Kidney epithelial cell (primary cell): ENCODE measurements at regions not wholly inside any gene's neighbourhood (a gene's known extent, or its start where the extent isn't known, plus 50 kb on each side); places are given as distances from the start of the nearest gene placed in this dataset.
"Not testable (repeated sequence)": the region's sequence is repeated elsewhere in the genome, so short reads cannot be mapped to it uniquely, and the experiment has no call there.

Experiments used
- DNase-seq: peaks from one replicate; pipeline ENCODE4 v3.0.0-alpha.2; 2010; ENCODE audit warnings: low read depth
- H3K27me3 ChIP-seq: 2 replicates; pipeline ENCODE4 v1.6.0; 2011; ENCODE audit warnings: low read length; ENCODE audit not compliant: control insufficient read depth, insufficient read depth
- H3K36me3 ChIP-seq: 2 replicates; pipeline ENCODE4 v1.5.1; 2011; ENCODE audit warnings: low read length; ENCODE audit not compliant: control insufficient read depth, insufficient read depth
- H3K4me3 ChIP-seq: 2 replicates; pipeline ENCODE4 v1.5.1; 2011; ENCODE audit warnings: low read depth, mild to moderate bottlenecking, control low read depth, low read length
- CTCF ChIP-seq: IDR thresholded peaks from 2 replicates; pipeline ENCODE4 v1.5.1; 2011; ENCODE audit warnings: mild to moderate bottlenecking, moderate library complexity, low read length, control low read depth, inconsistent platforms; ENCODE audit not compliant: insufficient read depth, poor library complexity, severe bottlenecking

DNA sequence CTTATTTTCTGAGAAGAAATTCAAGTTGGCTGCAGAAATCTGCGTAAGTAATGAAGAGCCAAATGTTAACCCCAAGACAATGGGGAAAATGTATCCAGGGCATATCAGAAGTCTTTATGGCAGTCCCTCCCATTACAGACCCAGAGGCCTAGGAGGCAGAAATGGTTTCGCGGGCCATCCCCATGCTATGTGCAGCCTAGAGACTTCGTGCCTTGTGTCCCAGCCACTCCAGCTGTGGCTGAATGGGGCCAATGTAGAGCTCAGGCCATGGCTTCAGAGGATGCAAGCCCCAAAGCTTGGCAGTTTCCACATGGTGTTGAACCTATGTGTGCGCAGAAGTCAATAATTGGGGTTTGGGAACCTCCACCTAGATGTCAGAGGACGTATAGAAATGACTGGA, 131.9 kb downstream of the GPR37 start:
- H3K4me3 ChIP-seq, result no peak overlapping the region
- no peaks in the 10 kb centered on the region for H3K36me3 ChIP-seq
- no peaks in the 10 kb centered on the region for H3K27me3 ChIP-seq
- no peak for DNase-seq
- no peak for TF ChIP-seq CTCF

GRCh38 chr7:124630395-124630794, 135.2 kb downstream of the GPR37 start:
- no peaks in the 10 kb centered on the region for H3K27me3 ChIP-seq
- H3K4me3 ChIP-seq, result no peak overlapping the region
- H3K36me3 ChIP-seq, result no peaks in the 10 kb centered on the region
- no peak for DNase-seq
- TF ChIP-seq CTCF, result no peak

DNA sequence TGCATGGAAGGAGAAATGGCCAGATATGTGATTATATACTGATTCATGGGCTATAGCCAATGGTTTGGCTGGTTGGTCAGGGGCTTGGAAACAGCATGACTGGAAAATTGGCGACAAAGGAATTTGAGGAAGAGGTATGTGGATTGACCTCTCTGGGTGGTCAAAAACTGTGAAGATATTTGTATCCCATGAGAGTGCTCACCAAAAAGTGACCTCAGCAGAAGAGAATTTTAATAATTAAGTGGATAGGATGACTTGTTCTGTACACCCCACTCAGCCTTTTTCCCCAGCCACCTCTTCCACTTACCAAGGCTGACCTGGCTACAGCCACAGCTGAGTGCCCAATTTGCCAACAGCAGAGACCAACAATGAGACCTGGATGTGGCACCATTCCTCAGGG, 146.7 kb downstream of the GPR37 start:
- H3K36me3 ChIP-seq, result no peaks in the 10 kb centered on the region
- no peak overlapping the region for H3K4me3 ChIP-seq
- TF ChIP-seq CTCF, result no peak
- no peak for DNase-seq
- no peaks in the 10 kb centered on the region for H3K27me3 ChIP-seq

GRCh38 chr7:124618051-124618450, 147.5 kb downstream of the GPR37 start:
- DNase-seq, H3K36me3 ChIP-seq, H3K27me3 ChIP-seq, H3K4me3 ChIP-seq: not testable (repeated sequence)

GRCh38 chr7:124603066-124603465, 162.5 kb downstream of the GPR37 start:
- no peak for DNase-seq
- no peak for TF ChIP-seq CTCF
- Histone ChIP-seq H3K36me3 (no peaks in the 10 kb centered on the region), H3K27me3 (no peaks in the 10 kb centered on the region), H3K4me3 (no peak overlapping the region)

DNA sequence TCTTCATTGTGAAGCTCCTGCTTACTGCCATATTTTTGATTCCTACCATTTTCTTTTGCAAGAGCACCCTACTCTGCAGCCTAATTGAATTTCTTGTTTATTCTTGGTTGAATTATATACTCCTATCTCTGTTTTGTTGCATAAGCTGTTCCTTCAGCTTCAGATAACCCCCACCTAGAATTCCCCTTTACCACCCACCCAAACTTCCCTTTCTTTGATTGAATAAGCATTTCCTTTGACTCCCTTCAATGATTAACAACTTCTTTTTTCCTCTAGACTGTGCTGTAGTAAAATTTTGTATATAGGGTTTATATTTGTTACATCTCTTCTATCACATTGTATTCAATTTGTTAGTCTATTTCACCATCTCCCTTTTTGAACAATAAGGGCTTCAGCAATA, 168.1 kb downstream of the GPR37 start:
- H3K36me3 ChIP-seq, result no peaks in the 10 kb centered on the region
- H3K4me3 ChIP-seq, result no peak overlapping the region
- no peak for DNase-seq
- H3K27me3 ChIP-seq, result no peaks in the 10 kb centered on the region
- TF ChIP-seq CTCF, result no peak
